Muscle of arm (tissue), 1 donor: ENCODE measurements at regions not wholly inside any gene's neighbourhood (a gene's known extent, or its start where the extent isn't known, plus 50 kb on each side); places are given as distances from the start of the nearest gene placed in this dataset.
"Not testable (repeated sequence)": the region's sequence is repeated elsewhere in the genome, so short reads cannot be mapped to it uniquely, and the experiment has no call there.

ENCODE experiments used
- DNase-seq: peaks from one replicate; pipeline ENCODE4 v3.0.0-alpha.2; 2013

GRCh38 chr12:123061441-123062205 is 81.1 kb downstream of the ARL6IP4 start:
- DNase-seq: no peak

- no peak for DNase-seq
Measured at GRCh38 chr12:123059500-123059899, 79.0 kb downstream of the ARL6IP4 start.

- DNase-seq: no peak
Measured at GRCh38 chr12:123058980-123059379, 78.5 kb downstream of the ARL6IP4 start.

GRCh38 chr12:123058481-123058880 is 78.0 kb downstream of the ARL6IP4 start:
- no peak for DNase-seq

- no peak for DNase-seq
Measured at GRCh38 chr12:123057513-123058265, 77.2 kb downstream of the ARL6IP4 start.

GRCh38 chr12:123056709-123057108 is 76.2 kb downstream of the ARL6IP4 start:
- no peak for DNase-seq

- no peak for DNase-seq
Measured at GRCh38 chr12:123056053-123056452, 75.6 kb downstream of the ARL6IP4 start.

GRCh38 chr12:123055281-123055766 is 74.8 kb downstream of the ARL6IP4 start:
- DNase-seq: no peak

- DNase-seq: no peak
Measured at GRCh38 chr12:123054371-123054770, 73.9 kb downstream of the ARL6IP4 start.

- DNase-seq: no peak
Measured at GRCh38 chr12:123051556-123051955, 71.1 kb downstream of the ARL6IP4 start.

- DNase-seq: no peak
Measured at GRCh38 chr12:123050913-123051312, 70.4 kb downstream of the ARL6IP4 start.

GRCh38 chr12:123050331-123050831 is 69.9 kb downstream of the ARL6IP4 start:
- DNase-seq: peak; percentile 69

GRCh38 chr12:123049398-123050240 is 69.1 kb downstream of the ARL6IP4 start:
- no peak for DNase-seq

GRCh38 chr12:123047892-123048291 is 67.4 kb downstream of the ARL6IP4 start:
- DNase-seq: not testable (repeated sequence)

- no peak for DNase-seq
Measured at GRCh38 chr12:123047289-123047688, 66.8 kb downstream of the ARL6IP4 start.

- DNase-seq: no peak
Measured at GRCh38 chr12:123046431-123046830, 66.0 kb downstream of the ARL6IP4 start.

GRCh38 chr12:123045678-123046077 is 65.2 kb downstream of the ARL6IP4 start:
- no peak for DNase-seq

- no peak for DNase-seq
Measured at GRCh38 chr12:123044351-123044750, 63.9 kb downstream of the ARL6IP4 start.

GRCh38 chr12:123043536-123044001 is 63.1 kb downstream of the ARL6IP4 start:
- peak; percentile 46 for DNase-seq

GRCh38 chr12:123042833-123043232 is 62.4 kb downstream of the ARL6IP4 start:
- DNase-seq: no peak

- DNase-seq: peak; percentile 48
Measured at GRCh38 chr12:123041811-123042655, 61.6 kb downstream of the ARL6IP4 start.
